HuH-7.5 (cell line): ENCODE measurements at regions not wholly inside any gene's neighbourhood (a gene's known extent, or its start where the extent isn't known, plus 50 kb on each side); places are given as distances from the start of the nearest gene placed in this dataset.
"Not testable (repeated sequence)": the region's sequence is repeated elsewhere in the genome, so short reads cannot be mapped to it uniquely, and the experiment has no call there.

Experiments
- DNase-seq: peaks from one replicate; pipeline ENCODE4 v3.0.0; 2011; ENCODE audit warnings: low spot score

GRCh38 chr5:155624597-155625241 lies 611.2 kb downstream of the KIF4B start:
- no peak for DNase-seq

GRCh38 chr5:155625315-155625714 lies 611.8 kb downstream of the KIF4B start:
- DNase-seq = no peak

GRCh38 chr5:155625897-155626543 lies 612.5 kb downstream of the KIF4B start:
- no peak for DNase-seq

- DNase-seq = no peak
These were observed 613.0 kb downstream of the KIF4B start for GRCh38 chr5:155626592-155626991.

GRCh38 chr5:155628346-155628745 lies 614.8 kb downstream of the KIF4B start:
- DNase-seq = no peak

- DNase-seq = no peak
These were observed 616.0 kb downstream of the KIF4B start for GRCh38 chr5:155629597-155629996.

GRCh38 chr5:155631116-155631515 lies 617.6 kb downstream of the KIF4B start:
- no peak for DNase-seq

- no peak for DNase-seq
These were observed 619.9 kb downstream of the KIF4B start for GRCh38 chr5:155633338-155633957.

GRCh38 chr5:155649666-155650065 lies 636.1 kb downstream of the KIF4B start:
- DNase-seq = no peak

GRCh38 chr5:155655569-155655968 lies 642.0 kb downstream of the KIF4B start:
- DNase-seq = no peak

- no peak for DNase-seq
These were observed 648.3 kb downstream of the KIF4B start for GRCh38 chr5:155661859-155662258.

GRCh38 chr5:155665361-155665760 lies 651.8 kb downstream of the KIF4B start:
- DNase-seq = no peak

- not testable (repeated sequence) for DNase-seq
These were observed 655.0 kb upstream of the SGCD start for GRCh38 chr5:155672001-155672400.

GRCh38 chr5:155676967-155677366 lies 650.0 kb upstream of the SGCD start:
- no peak for DNase-seq

- no peak for DNase-seq
These were observed 648.6 kb upstream of the SGCD start for GRCh38 chr5:155678371-155678770.

GRCh38 chr5:155679530-155679929 lies 647.4 kb upstream of the SGCD start:
- DNase-seq = no peak

GRCh38 chr5:155684417-155684816 lies 642.5 kb upstream of the SGCD start:
- no peak for DNase-seq

GRCh38 chr5:155686131-155686530 lies 640.8 kb upstream of the SGCD start:
- no peak for DNase-seq

- no peak for DNase-seq
These were observed 637.6 kb upstream of the SGCD start for GRCh38 chr5:155689406-155689805.

GRCh38 chr5:155696362-155696761 lies 630.6 kb upstream of the SGCD start:
- no peak for DNase-seq

GRCh38 chr5:155697236-155697635 lies 629.7 kb upstream of the SGCD start:
- no peak for DNase-seq

- no peak for DNase-seq
These were observed 627.6 kb upstream of the SGCD start for GRCh38 chr5:155699385-155699784.

GRCh38 chr5:155700333-155700732 lies 626.6 kb upstream of the SGCD start:
- no peak for DNase-seq

- no peak for DNase-seq
These were observed 615.1 kb upstream of the SGCD start for GRCh38 chr5:155711882-155712281.
